CD4-positive, alpha-beta memory T cell (primary cell): ENCODE measurements at regions not wholly inside any gene's neighbourhood (a gene's known extent, or its start where the extent isn't known, plus 50 kb on each side); places are given as distances from the start of the nearest gene placed in this dataset.
"Not testable (repeated sequence)": the region's sequence is repeated elsewhere in the genome, so short reads cannot be mapped to it uniquely, and the experiment has no call there.

Experiments used
- CTCF ChIA-PET: fragments of 350-600 bp; sonication (Branson Sonifier 250); formaldehyde crosslinking; loops from one replicate; lab custom pipeline; 2021; ENCODE audit warnings: inconsistent platforms; ENCODE audit not compliant: partially characterized antibody; lab: Charles Lee
- POLR2A ChIA-PET: fragments of 350-600 bp; sonication (Branson Sonifier 250); formaldehyde crosslinking; loops from one replicate; lab custom pipeline; 2021; ENCODE audit not compliant: partially characterized antibody; lab: Charles Lee
- DNase-seq, 5 donors: peaks; one replicate each; pipeline versions ENCODE4 v3.0.0 to v3.0.0-alpha.2; 2020 to 2022; ENCODE audit warnings: mixed read lengths in 1 of 5
- H3K27ac ChIP-seq: one replicate; pipeline ENCODE4 v1.7.0; 2013; ENCODE audit warnings: low read depth, low read length
- H3K27me3 ChIP-seq: 2 replicates; pipeline ENCODE4 v1.7.0; 2013; ENCODE audit warnings: mild to moderate bottlenecking, low read length, moderate library complexity; ENCODE audit not compliant: insufficient read depth
- H3K36me3 ChIP-seq: 2 replicates; pipeline ENCODE4 v1.7.0; 2013; ENCODE audit warnings: mild to moderate bottlenecking, low read length, moderate library complexity; ENCODE audit not compliant: insufficient read depth
- H3K4me1 ChIP-seq: 2 replicates; pipeline ENCODE4 v1.7.0; 2013; ENCODE audit warnings: mild to moderate bottlenecking, low read length, moderate library complexity; ENCODE audit not compliant: insufficient read depth
- H3K4me3 ChIP-seq, 2 donors: one replicate each; pipeline ENCODE4 v1.7.0; 2013; ENCODE audit warnings: low read length in 2 of 2, mild to moderate bottlenecking in 1 of 2
- H3K9me3 ChIP-seq, 2 donors: one replicate each; pipeline ENCODE4 v1.7.0; 2013; ENCODE audit warnings: low read length in 2 of 2, control low read depth in 1 of 2; ENCODE audit not compliant: control insufficient read depth in 1 of 2
- H3K27ac Mint-ChIP-seq, 7 donors: one replicate each; pipeline ENCODE4 v1.8.0; 2020 to 2021; ENCODE audit warnings: mixed read lengths in 7 of 7, mild to moderate bottlenecking in 6 of 7, inconsistent platforms in 3 of 7, moderate library complexity in 3 of 7
- H3K27me3 Mint-ChIP-seq, 2 donors: one replicate each; pipeline ENCODE4 v1.8.0; 2020 to 2021; ENCODE audit warnings: mixed read lengths in 2 of 2
- H3K36me3 Mint-ChIP-seq, 2 donors: one replicate each; pipeline ENCODE4 v1.8.0; 2020 to 2021; ENCODE audit warnings: mixed read lengths in 2 of 2, inconsistent platforms in 1 of 2, mild to moderate bottlenecking in 1 of 2
- H3K4me1 Mint-ChIP-seq, 4 donors: one replicate each; pipeline ENCODE4 v1.8.0; 2020 to 2021; ENCODE audit warnings: mixed read lengths in 4 of 4, mild to moderate bottlenecking in 1 of 4
- H3K4me3 Mint-ChIP-seq, 8 donors: one replicate each; pipeline ENCODE4 v1.8.0; 2020 to 2021; ENCODE audit warnings: mixed read lengths in 8 of 8, mild to moderate bottlenecking in 7 of 8, moderate library complexity in 6 of 8, inconsistent platforms in 3 of 8
- H3K9me3 Mint-ChIP-seq, 8 donors: one replicate each; pipeline ENCODE4 v1.8.0; 2020 to 2021; ENCODE audit warnings: mixed read lengths in 8 of 8, mild to moderate bottlenecking in 5 of 8, inconsistent platforms in 3 of 8, moderate library complexity in 1 of 8
- intact Hi-C: fragments of 100-400 bp; cut with micrococcal nuclease; formaldehyde crosslinking; loops from one replicate; pipeline ENCODE4 v1.15.1; 2023

GRCh38 chr2:219875986-219876385, 248.6 kb downstream of the SLC4A3 start:
- H3K4me1 Mint-ChIP-seq, H3K36me3 Mint-ChIP-seq, CTCF ChIA-PET, H3K27ac ChIP-seq, H3K4me1 ChIP-seq, H3K27ac Mint-ChIP-seq, H3K4me3 Mint-ChIP-seq, POLR2A ChIA-PET, H3K36me3 ChIP-seq, H3K27me3 ChIP-seq, intact Hi-C loops, H3K4me3 ChIP-seq, H3K27me3 Mint-ChIP-seq, DNase-seq, H3K9me3 ChIP-seq, H3K9me3 Mint-ChIP-seq: not testable (repeated sequence)

GRCh38 chr2:219876931-219877330, 249.5 kb downstream of the SLC4A3 start:
- no peak overlapping the region for H3K27ac Mint-ChIP-seq
- Histone ChIP-seq H3K27me3 (no peaks in the 10 kb centered on the region), H3K4me1 (no peaks in the 10 kb centered on the region), H3K36me3 (no peaks in the 10 kb centered on the region), H3K9me3 (no peaks in the 10 kb centered on the region), H3K27ac (no peak overlapping the region), H3K4me3 (no peak overlapping the region)
- DNase-seq = no peak
- CTCF ChIA-PET = no interaction called here
- intact Hi-C loops = no loop called here
- H3K27me3 Mint-ChIP-seq = peaks cover 1% of the 10 kb centered on the region in 2 donors
- H3K4me1 Mint-ChIP-seq = no peaks in the 10 kb centered on the region
- no peak overlapping the region for H3K4me3 Mint-ChIP-seq
- H3K9me3 Mint-ChIP-seq = peaks cover 0 to 2% (median 0%) of the 10 kb centered on the region in 8 donors
- H3K36me3 Mint-ChIP-seq = no peaks in the 10 kb centered on the region
- POLR2A ChIA-PET = no interaction called here

- Mint-ChIP-seq H3K9me3 (peaks cover 0 to 2% (median 0%) of the 10 kb centered on the region in 8 donors), H3K36me3 (no peaks in the 10 kb centered on the region), H3K27me3 (peaks cover 1% of the 10 kb centered on the region in 2 donors), H3K4me1 (no peaks in the 10 kb centered on the region), H3K27ac (no peak overlapping the region), H3K4me3 (no peak overlapping the region)
- Histone ChIP-seq H3K9me3 (no peaks in the 10 kb centered on the region), H3K4me3 (no peak overlapping the region), H3K4me1 (no peaks in the 10 kb centered on the region), H3K27me3 (no peaks in the 10 kb centered on the region), H3K27ac (no peak overlapping the region), H3K36me3 (no peaks in the 10 kb centered on the region)
- no peak for DNase-seq
- ChIA-PET POLR2A (no interaction called here), CTCF (no interaction called here)
- intact Hi-C loops = no loop called here
Observed at GRCh38 chr2:219877728-219878127, 250.3 kb downstream of the SLC4A3 start.

- Mint-ChIP-seq H3K4me1 (no peaks in the 10 kb centered on the region), H3K9me3 (peaks cover 0 to 2% (median 0%) of the 10 kb centered on the region in 8 donors), H3K36me3 (no peaks in the 10 kb centered on the region), H3K4me3 (no peak overlapping the region), H3K27me3 (peaks cover 1% of the 10 kb centered on the region in 2 donors), H3K27ac (no peak overlapping the region)
- Histone ChIP-seq H3K4me1 (no peaks in the 10 kb centered on the region), H3K4me3 (no peak overlapping the region), H3K27ac (no peak overlapping the region), H3K9me3 (no peaks in the 10 kb centered on the region), H3K27me3 (no peaks in the 10 kb centered on the region), H3K36me3 (no peaks in the 10 kb centered on the region)
- DNase-seq = no peak
- intact Hi-C loops = no loop called here
- POLR2A ChIA-PET = no interaction called here
- CTCF ChIA-PET = no interaction called here
Observed at GRCh38 chr2:219878516-219878915, 251.1 kb downstream of the SLC4A3 start.

GRCh38 chr2:219881851-219882250, 254.4 kb downstream of the SLC4A3 start:
- CTCF ChIA-PET = no interaction called here
- DNase-seq = no peak
- H3K9me3 Mint-ChIP-seq = peaks cover 0 to 1% (median 0%) of the 10 kb centered on the region in 8 donors

GRCh38 chr2:219886615-219887014, 259.2 kb downstream of the SLC4A3 start:
- ChIA-PET CTCF (no interaction called here), POLR2A (no interaction called here)
- Mint-ChIP-seq H3K27ac (peak overlapping the region in 1 of 7 donors; percentile 42), H3K27me3 (peaks cover 9 to 11% of the 10 kb centered on the region in 2 donors), H3K9me3 (no peaks in the 10 kb centered on the region), H3K4me1 (no peaks in the 10 kb centered on the region), H3K36me3 (no peaks in the 10 kb centered on the region), H3K4me3 (no peak overlapping the region)
- Histone ChIP-seq H3K36me3 (no peaks in the 10 kb centered on the region), H3K4me3 (no peak overlapping the region), H3K9me3 (no peaks in the 10 kb centered on the region), H3K27me3 (no peaks in the 10 kb centered on the region), H3K27ac (no peak overlapping the region), H3K4me1 (no peaks in the 10 kb centered on the region)
- intact Hi-C loops = no loop called here
- DNase-seq = no peak

More at GRCh38 chr2:219881851-219882250, 254.4 kb downstream of the SLC4A3 start:
- no peak overlapping the region for H3K4me3 Mint-ChIP-seq
- Histone ChIP-seq H3K36me3 (no peaks in the 10 kb centered on the region), H3K9me3 (no peaks in the 10 kb centered on the region), H3K4me1 (no peaks in the 10 kb centered on the region), H3K4me3 (no peak overlapping the region), H3K27ac (no peak overlapping the region), H3K27me3 (no peaks in the 10 kb centered on the region)
- H3K36me3 Mint-ChIP-seq = no peaks in the 10 kb centered on the region
- POLR2A ChIA-PET = no interaction called here
- H3K27me3 Mint-ChIP-seq = peaks cover 9 to 10% of the 10 kb centered on the region in 2 donors
- no peak overlapping the region for H3K27ac Mint-ChIP-seq
- intact Hi-C loops = no loop called here
- no peaks in the 10 kb centered on the region for H3K4me1 Mint-ChIP-seq

GRCh38 chr2:219887870-219888269, 260.4 kb downstream of the SLC4A3 start:
- no peak overlapping the region for H3K4me3 ChIP-seq
- no peaks in the 10 kb centered on the region for H3K9me3 ChIP-seq
- H3K4me1 ChIP-seq = no peaks in the 10 kb centered on the region
- H3K4me3 Mint-ChIP-seq = no peak overlapping the region
- CTCF ChIA-PET = no interaction called here
- H3K27me3 Mint-ChIP-seq = peaks cover 9 to 11% of the 10 kb centered on the region in 2 donors
- no peaks in the 10 kb centered on the region for H3K27me3 ChIP-seq
- intact Hi-C loops = no loop called here
- POLR2A ChIA-PET = no interaction called here
- no peaks in the 10 kb centered on the region for H3K36me3 Mint-ChIP-seq
- no peaks in the 10 kb centered on the region for H3K36me3 ChIP-seq
- H3K4me1 Mint-ChIP-seq = no peaks in the 10 kb centered on the region
- no peaks in the 10 kb centered on the region for H3K9me3 Mint-ChIP-seq
- H3K27ac Mint-ChIP-seq = no peak overlapping the region
- no peak for DNase-seq
- H3K27ac ChIP-seq = no peak overlapping the region

- Histone ChIP-seq H3K4me3 (no peak overlapping the region), H3K27ac (no peak overlapping the region), H3K27me3 (no peaks in the 10 kb centered on the region), H3K9me3 (no peaks in the 10 kb centered on the region), H3K36me3 (no peaks in the 10 kb centered on the region), H3K4me1 (no peaks in the 10 kb centered on the region)
- POLR2A ChIA-PET = no interaction called here
- Mint-ChIP-seq H3K4me3 (no peak overlapping the region), H3K27me3 (peaks cover 0 to 2% of the 10 kb centered on the region in 2 donors), H3K4me1 (no peaks in the 10 kb centered on the region), H3K9me3 (peaks cover 0 to 3% (median 0%) of the 10 kb centered on the region in 8 donors), H3K36me3 (no peaks in the 10 kb centered on the region), H3K27ac (no peak overlapping the region)
- CTCF ChIA-PET = no interaction called here
- intact Hi-C loops = no loop called here
- no peak for DNase-seq
Observed at GRCh38 chr2:219893541-219893940, 266.1 kb downstream of the SLC4A3 start.
